Right lobe of liver (tissue), 4 donors: ENCODE measurements at regions not wholly inside any gene's neighbourhood (a gene's known extent, or its start where the extent isn't known, plus 50 kb on each side); places are given as distances from the start of the nearest gene placed in this dataset.

ENCODE experiments used
- CTCF ChIP-seq, 4 donors: fragments of 200-600 bp in 3 of 4; fragments of 450-650 bp in 1 of 4; IDR thresholded peaks; one replicate each; pipeline versions ENCODE4 v1.5.1 to v1.8.0; 2016 to 2022; ENCODE audit warnings: antibody characterized with exemption in 4 of 4, mild to moderate bottlenecking in 2 of 4
- POLR2A ChIP-seq: fragments of 450-650 bp; IDR thresholded peaks from one replicate; pipeline ENCODE4 v1.6.1; 2017; ENCODE audit warnings: antibody characterized with exemption, mild to moderate bottlenecking
- donor health status: DM: no; HTN: no; CAD: no.
- donor health status: DM: no; HTN: no; CAD: no.
- donor health status: DM: no; HTN: yes; CAD: no.

GRCh38 chr2:79355569-79355968 lies 157.3 kb upstream of the CTNNA2 start:
- TF ChIP-seq POLR2A = no peak
- no peak for TF ChIP-seq CTCF (IDR thresholded peaks at IDR 0.05)
